ENCODE measurements at regions not wholly inside any gene's neighbourhood (a gene's known extent, or its start where the extent isn't known, plus 50 kb on each side); places are given as distances from the start of the nearest gene placed in this dataset.

DNA sequence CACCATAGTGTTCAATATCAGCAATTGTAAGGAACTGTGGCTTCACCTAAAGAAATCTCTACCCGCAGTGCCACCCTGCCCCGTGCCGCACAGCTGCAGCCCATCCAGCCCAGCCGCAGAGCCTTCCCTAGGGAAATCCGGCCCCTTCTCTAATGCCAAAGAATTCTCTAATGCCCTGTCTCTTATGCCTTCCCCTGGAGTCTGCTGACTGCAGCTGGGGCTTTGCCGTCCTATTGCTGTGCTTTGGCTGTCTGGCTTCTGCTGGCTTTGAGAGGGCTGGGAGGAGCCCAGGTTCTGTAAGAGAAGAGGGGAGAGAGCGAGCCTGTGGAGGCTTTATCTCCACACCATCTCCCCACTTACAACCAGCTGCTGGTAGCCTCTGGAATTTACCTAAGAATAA lies 85.9 kb upstream of the HELT start:
- Mint-ChIP-seq H3K9me3 (peaks cover 10 to 11% of the 10 kb centered on the region in 2 donors), H3K4me3 (no peak overlapping the region), H3K27me3 (no peaks in the 10 kb centered on the region), H3K4me1 (no peaks in the 10 kb centered on the region), H3K27ac (no peak overlapping the region)
- DNase-seq (no peak), ATAC-seq (no peak)

DNA sequence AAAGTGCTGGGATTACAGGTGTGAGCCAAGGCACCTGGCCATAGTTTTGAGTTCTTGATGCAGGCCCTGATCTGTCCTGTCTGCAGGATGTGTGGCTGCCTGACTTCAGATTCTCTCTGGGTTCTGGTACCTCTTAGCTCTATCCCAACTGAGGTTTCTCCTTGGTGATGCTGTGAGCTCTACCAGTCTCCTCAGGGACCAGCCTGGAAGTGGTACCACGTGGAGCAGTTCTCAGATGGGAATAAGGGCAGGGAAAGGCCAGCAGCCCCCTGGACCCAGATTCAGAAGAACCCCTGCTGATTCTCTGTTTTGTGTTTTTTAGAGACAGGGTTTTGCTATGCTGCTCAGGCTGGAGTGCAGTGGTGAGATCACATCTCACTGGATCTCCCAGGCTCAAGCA lies 85.0 kb upstream of the HELT start:
- Mint-ChIP-seq H3K4me3 (no peak overlapping the region), H3K27ac (no peak overlapping the region), H3K9me3 (peaks cover 6 to 7% of the 10 kb centered on the region in 2 donors), H3K27me3 (peaks cover 9% of the 10 kb centered on the region), H3K4me1 (no peaks in the 10 kb centered on the region)
- no peak for DNase-seq
- no peak for ATAC-seq

DNA sequence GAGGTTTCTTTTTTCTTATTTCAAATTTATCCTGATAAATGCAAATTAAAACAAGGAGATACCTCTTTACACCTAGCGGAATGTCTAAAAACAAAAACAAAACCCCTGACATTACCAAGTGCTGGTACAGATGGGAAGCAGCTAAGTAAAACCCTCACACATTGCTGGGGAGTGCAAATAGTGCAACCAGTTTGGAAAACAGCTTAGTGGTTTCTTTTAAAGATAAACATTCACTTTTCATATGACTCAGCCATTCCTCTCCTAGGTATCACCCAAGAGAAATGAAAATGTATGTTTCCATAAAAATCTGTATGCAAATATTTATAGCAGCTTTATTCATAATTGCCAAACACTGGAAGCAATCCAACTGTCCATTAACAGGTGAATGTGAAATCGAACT lies 84.1 kb upstream of the HELT start:
- DNase-seq (no peak), ATAC-seq (no peak)
- Mint-ChIP-seq H3K4me1 (no peaks in the 10 kb centered on the region), H3K27ac (no peak overlapping the region), H3K27me3 (peaks cover 17% of the 10 kb centered on the region), H3K9me3 (no peaks in the 10 kb centered on the region), H3K4me3 (no peak overlapping the region)

DNA sequence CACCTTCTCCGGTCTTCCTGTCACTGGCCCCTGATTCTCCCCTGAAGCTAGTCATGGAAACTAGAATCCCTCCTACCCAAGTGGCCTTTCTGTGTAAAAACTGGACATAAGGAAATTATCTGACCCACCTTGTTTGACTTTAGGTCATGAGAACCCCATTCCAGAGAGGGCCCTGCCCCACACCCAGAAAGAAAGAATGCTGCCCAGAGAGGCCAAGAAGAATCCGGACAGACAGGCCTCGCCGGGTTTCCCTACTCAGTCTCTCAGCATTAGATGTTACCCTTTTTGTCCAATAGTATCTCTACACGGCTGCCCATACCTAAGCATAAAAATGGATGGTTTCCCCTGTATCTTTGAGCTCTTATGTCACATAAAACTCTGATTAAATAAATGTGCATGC lies 83.3 kb upstream of the HELT start:
- Mint-ChIP-seq H3K4me1 (no peaks in the 10 kb centered on the region), H3K9me3 (no peaks in the 10 kb centered on the region), H3K27ac (no peak overlapping the region), H3K27me3 (peaks cover 17% of the 10 kb centered on the region), H3K4me3 (no peak overlapping the region)
- ATAC-seq: no peak
- no peak for DNase-seq

DNA sequence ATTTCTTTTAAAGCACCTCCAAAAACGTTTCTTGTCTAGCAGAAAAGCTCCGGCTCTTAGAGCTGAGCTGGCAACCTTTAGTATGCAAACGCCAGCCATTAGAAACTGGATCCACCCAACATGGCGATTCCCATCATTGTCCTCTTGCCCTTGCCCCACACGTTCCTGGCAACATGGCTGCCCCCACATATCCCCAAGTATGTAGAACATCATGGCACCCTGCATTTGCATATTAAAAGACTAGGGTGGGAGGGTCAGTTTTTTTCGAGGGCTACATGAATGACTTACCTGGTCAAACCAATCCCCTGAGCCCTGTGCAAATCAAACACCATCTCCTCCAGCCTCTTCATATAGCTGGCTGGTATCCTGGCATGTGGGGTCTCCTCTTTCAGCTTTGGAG lies 82.2 kb upstream of the HELT start:
- DNase-seq: no peak
- H3K27me3 Mint-ChIP-seq: peaks cover 24% of the 10 kb centered on the region
- no peak for ATAC-seq
- H3K4me3 Mint-ChIP-seq: no peak overlapping the region
- no peaks in the 10 kb centered on the region for H3K4me1 Mint-ChIP-seq
- H3K9me3 Mint-ChIP-seq: no peaks in the 10 kb centered on the region
- H3K27ac Mint-ChIP-seq: no peak overlapping the region

DNA sequence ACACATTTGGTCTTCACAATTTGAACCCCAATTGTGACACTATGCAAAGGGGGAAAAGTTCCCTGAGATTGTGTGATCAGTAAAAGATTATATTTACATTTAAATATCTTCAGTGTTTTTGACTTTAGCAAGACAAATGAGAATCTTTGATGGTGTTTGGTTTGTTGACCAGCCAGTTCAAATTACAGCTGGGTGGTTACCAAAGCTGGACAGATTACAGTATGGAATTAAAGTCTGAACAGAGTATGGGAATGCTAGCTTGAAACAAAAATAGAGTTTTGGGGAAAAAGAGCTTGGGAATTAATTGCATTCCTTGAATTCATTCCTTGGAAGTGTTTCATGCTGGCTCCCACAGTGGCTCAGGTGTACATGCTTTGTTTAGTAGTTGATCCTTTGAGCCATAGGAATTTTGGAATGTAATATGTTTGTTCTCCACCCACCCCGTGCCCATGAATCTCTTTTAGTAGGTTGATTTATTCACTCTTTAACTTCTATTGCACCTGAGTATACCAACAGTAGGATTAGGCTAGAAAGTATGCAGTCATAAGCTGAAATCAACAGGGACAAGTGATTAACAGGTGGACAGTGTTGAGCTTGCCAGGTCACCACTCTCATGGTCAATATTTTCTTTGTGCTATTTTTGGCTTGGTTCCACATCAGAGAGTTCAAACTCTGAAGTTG lies 81.1 kb upstream of the HELT start:
- no peak overlapping the region for H3K27ac Mint-ChIP-seq
- peaks cover 24% of the 10 kb centered on the region for H3K27me3 Mint-ChIP-seq
- H3K4me3 Mint-ChIP-seq: no peak overlapping the region
- no peak for ATAC-seq
- no peak for DNase-seq
- no peaks in the 10 kb centered on the region for H3K9me3 Mint-ChIP-seq
- no peaks in the 10 kb centered on the region for H3K4me1 Mint-ChIP-seq

DNA sequence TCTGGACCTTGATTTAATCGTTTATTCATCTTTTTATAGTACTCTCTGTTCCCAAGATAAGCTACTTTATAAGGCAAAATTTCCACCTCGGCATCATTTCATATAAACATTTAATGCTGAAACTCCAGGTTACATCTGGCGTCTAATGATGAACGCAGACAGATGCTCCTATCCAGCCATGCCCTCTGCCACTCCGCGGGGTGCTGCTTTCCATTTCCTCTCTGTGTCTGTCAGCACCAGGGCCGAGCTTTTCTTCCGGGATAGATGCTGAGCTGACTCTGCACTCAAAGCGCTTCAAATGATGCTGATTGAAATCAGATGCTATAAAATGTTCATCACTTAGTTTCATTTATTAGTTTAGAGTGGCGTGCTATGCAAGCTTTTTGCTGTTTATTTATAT lies 80.5 kb upstream of the HELT start:
- DNase-seq (no peak), ATAC-seq (no peak)
- no peaks in the 10 kb centered on the region for H3K9me3 Mint-ChIP-seq
- H3K4me1 Mint-ChIP-seq: no peaks in the 10 kb centered on the region
- peaks cover 24% of the 10 kb centered on the region for H3K27me3 Mint-ChIP-seq
- no peak overlapping the region for H3K4me3 Mint-ChIP-seq
- H3K27ac Mint-ChIP-seq: no peak overlapping the region

- Mint-ChIP-seq H3K4me1 (no peaks in the 10 kb centered on the region), H3K4me3 (no peak overlapping the region), H3K27me3 (peaks cover 24% of the 10 kb centered on the region), H3K9me3 (no peaks in the 10 kb centered on the region), H3K27ac (no peak overlapping the region)
- ATAC-seq (no peak), DNase-seq (no peak)
These were observed 79.4 kb upstream of the HELT start for GRCh38 chr4:184938871-184939270.

- DNase-seq: no peak
- H3K4me3 Mint-ChIP-seq: no peak overlapping the region
- no peak overlapping the region for H3K27ac Mint-ChIP-seq
- no peaks in the 10 kb centered on the region for H3K4me1 Mint-ChIP-seq
- ATAC-seq: no peak
- H3K9me3 Mint-ChIP-seq: no peaks in the 10 kb centered on the region
- H3K27me3 Mint-ChIP-seq: peaks cover 24% of the 10 kb centered on the region
These were observed 78.3 kb upstream of the HELT start for GRCh38 chr4:184939978-184940377.

- no peaks in the 10 kb centered on the region for H3K9me3 Mint-ChIP-seq
- H3K27me3 Mint-ChIP-seq: peaks cover 24% of the 10 kb centered on the region
- ATAC-seq: no peak
- DNase-seq: no peak
- no peak overlapping the region for H3K4me3 Mint-ChIP-seq
- H3K4me1 Mint-ChIP-seq: no peaks in the 10 kb centered on the region
- H3K27ac Mint-ChIP-seq: no peak overlapping the region
These were observed 77.8 kb upstream of the HELT start for GRCh38 chr4:184940500-184940899.

DNA sequence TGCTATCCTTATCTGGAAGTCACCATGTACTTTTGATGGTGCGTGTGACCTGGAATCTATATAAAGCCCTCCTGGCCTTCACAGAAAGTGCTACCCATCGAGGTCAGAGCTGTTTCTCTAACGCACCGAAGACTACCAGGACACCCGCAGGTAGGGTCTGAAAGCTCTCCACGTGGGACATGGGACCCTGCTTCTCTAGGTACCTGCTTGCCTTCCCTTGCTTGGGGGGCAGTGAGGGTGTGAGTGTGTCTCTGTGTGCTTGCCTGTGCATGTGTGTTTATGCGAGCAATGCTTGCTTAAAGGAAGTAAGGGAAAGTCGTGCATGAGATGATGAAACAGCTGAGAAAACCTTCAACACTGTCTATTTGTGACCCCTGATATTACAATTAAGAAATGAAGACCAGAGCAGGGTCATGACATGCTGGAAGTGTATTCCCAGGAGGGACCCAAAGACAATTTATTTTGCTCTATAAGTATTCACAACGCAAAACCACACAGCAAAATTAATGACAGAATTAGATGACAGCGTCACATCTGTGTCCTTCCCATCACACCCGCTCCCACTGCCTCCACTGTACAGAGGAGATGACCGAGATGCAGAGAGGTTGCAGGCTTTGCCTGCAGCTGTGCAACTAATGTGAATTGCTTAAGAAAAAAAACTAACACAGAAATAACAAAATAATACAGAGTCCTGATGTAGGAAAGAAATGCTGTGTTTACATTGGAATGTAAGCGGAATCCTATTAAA lies 76.4 kb upstream of the HELT start:
- ATAC-seq: no peak

DNA sequence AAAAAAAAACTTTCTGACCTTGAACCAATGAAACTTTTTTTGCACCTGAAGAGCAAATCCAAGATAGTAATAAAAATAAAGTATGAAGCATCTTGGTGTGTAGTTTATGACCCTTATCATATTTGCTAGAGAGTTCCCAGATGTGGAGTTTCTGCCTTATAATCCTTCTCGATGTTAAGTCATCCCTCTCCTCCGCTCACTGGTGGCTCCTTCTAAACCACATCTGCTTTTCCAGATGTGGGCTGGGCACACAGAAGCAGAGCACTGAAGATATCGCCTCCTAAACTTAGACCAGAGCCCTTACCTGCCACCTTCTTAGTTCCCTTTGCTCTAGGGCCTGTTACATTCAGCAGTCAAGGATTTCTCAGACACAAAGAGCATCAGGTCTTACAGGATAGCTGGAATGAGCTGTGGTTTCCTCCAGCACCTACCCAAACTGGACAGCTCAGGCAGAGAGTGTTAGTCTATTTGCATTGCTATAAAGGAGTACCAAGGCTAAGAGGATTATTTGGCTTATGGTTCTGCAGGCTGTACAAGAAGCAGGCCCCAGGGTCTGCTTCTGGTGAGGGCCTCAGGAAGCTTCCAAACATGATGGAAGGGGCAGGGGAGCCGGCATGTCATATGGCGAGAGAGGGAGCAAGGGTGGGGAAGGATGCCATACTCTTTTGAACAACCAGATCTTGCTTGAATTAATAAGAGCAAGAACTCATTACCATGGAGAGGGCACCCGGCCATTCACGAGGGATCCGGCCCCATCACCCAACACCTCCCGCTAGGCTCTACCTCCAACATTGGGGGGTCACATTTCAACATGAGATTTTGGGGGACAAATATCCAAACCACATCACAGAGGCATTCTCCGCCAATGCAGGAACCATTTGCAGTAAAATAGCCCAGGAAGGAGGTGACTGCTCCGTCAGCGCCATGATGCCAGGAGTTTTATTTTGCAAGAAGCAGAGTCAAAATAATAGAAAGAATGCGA lies 75.6 kb upstream of the HELT start:
- ATAC-seq (no peak), DNase-seq (no peak)
- H3K4me3 Mint-ChIP-seq: no peak overlapping the region
- no peaks in the 10 kb centered on the region for H3K9me3 Mint-ChIP-seq
- H3K4me1 Mint-ChIP-seq: no peaks in the 10 kb centered on the region
- H3K27me3 Mint-ChIP-seq: peaks cover 37% of the 10 kb centered on the region
- H3K27ac Mint-ChIP-seq: no peak overlapping the region

More for the DNA sequence above, 76.4 kb upstream of the HELT start:
- Mint-ChIP-seq H3K27ac (no peak overlapping the region), H3K27me3 (peaks cover 31% of the 10 kb centered on the region), H3K4me1 (no peaks in the 10 kb centered on the region), H3K4me3 (no peak overlapping the region), H3K9me3 (no peaks in the 10 kb centered on the region)
- no peak for DNase-seq

DNA sequence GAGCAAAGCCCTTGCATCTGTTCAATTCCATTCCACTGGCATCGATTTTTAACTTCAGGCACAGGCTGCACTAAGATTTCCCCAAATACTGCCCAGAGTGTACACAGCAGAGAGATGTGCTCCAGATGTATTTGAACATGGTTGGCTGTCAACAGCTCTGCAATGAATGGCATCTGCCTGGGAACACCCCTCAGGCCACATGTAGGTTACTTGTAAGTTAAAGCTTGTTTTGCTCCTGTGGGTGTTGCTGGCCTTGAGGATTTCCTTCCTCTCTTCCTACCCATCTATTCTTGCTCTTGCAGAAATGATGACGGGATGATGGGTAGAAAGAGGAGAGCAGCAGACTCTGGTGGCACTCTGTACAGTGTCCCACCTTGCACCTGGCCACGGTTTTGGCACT lies 69.3 kb upstream of the HELT start:
- Mint-ChIP-seq H3K9me3 (no peaks in the 10 kb centered on the region), H3K4me3 (no peak overlapping the region), H3K27me3 (peaks cover 40% of the 10 kb centered on the region), H3K27ac (peak overlapping the region in 1 of 2 donors; percentile 29), H3K4me1 (no peaks in the 10 kb centered on the region)
- ATAC-seq (no peak), DNase-seq (no peak)

GRCh38 chr4:184950117-184950830 lies 68.0 kb upstream of the HELT start:
- no peaks in the 10 kb centered on the region for H3K9me3 Mint-ChIP-seq
- peaks cover 40% of the 10 kb centered on the region for H3K27me3 Mint-ChIP-seq
- H3K4me1 Mint-ChIP-seq: no peaks in the 10 kb centered on the region
- DNase-seq (no peak), ATAC-seq (no peak)
- H3K4me3 Mint-ChIP-seq: no peak overlapping the region
- H3K27ac Mint-ChIP-seq: no peak overlapping the region

GRCh38 chr4:184950926-184951325 lies 67.4 kb upstream of the HELT start:
- no peaks in the 10 kb centered on the region for H3K4me1 Mint-ChIP-seq
- no peak overlapping the region for H3K4me3 Mint-ChIP-seq
- H3K9me3 Mint-ChIP-seq: no peaks in the 10 kb centered on the region
- ATAC-seq (no peak), DNase-seq (no peak)
- H3K27me3 Mint-ChIP-seq: peaks cover 40% of the 10 kb centered on the region
- no peak overlapping the region for H3K27ac Mint-ChIP-seq
